AG09309 (cell line): ENCODE measurements at regions not wholly inside any gene's neighbourhood (a gene's known extent, or its start where the extent isn't known, plus 50 kb on each side); places are given as distances from the start of the nearest gene placed in this dataset.

Experiments used
- DNase-seq: peaks from one replicate; pipeline ENCODE4 v3.0.0-alpha.2; 2010; ENCODE audit warnings: low read depth
- H3K4me3 ChIP-seq: 2 replicates; pipeline ENCODE4 v1.5.1; 2011; ENCODE audit warnings: mild to moderate bottlenecking, low read depth, low read length, moderate library complexity; ENCODE audit not compliant: control insufficient read depth
- CTCF ChIP-seq: IDR thresholded peaks from 2 replicates; pipeline ENCODE4 v1.5.1; 2011; ENCODE audit warnings: mild to moderate bottlenecking, low read depth, low read length, inconsistent platforms; ENCODE audit not compliant: insufficient read depth, control insufficient read depth; ENCODE audit errors: missing control alignments

GRCh38 chr2:2939078-2939795 is 438.4 kb downstream of the EIPR1 start:
- no peak for TF ChIP-seq CTCF
- H3K4me3 ChIP-seq: no peak overlapping the region
- DNase-seq: no peak

GRCh38 chr2:2938481-2938880 is 439.1 kb downstream of the EIPR1 start:
- no peak for DNase-seq

GRCh38 chr2:2935445-2936149 is 442.0 kb downstream of the EIPR1 start:
- TF ChIP-seq CTCF: no peak
- no peak for DNase-seq

More at GRCh38 chr2:2938481-2938880, 439.1 kb downstream of the EIPR1 start:
- H3K4me3 ChIP-seq: no peak overlapping the region
- TF ChIP-seq CTCF: no peak

GRCh38 chr2:2933426-2933825 is 444.2 kb downstream of the EIPR1 start:
- H3K4me3 ChIP-seq: no peak overlapping the region
- no peak for DNase-seq
- no peak for TF ChIP-seq CTCF

More at GRCh38 chr2:2935445-2936149, 442.0 kb downstream of the EIPR1 start:
- H3K4me3 ChIP-seq: no peak overlapping the region

GRCh38 chr2:2932692-2933305 is 444.8 kb downstream of the EIPR1 start:
- no peak for TF ChIP-seq CTCF
- DNase-seq: no peak

GRCh38 chr2:2932189-2932588 is 445.4 kb downstream of the EIPR1 start:
- DNase-seq: no peak
- no peak for TF ChIP-seq CTCF
- no peak overlapping the region for H3K4me3 ChIP-seq

More at GRCh38 chr2:2932692-2933305, 444.8 kb downstream of the EIPR1 start:
- no peak overlapping the region for H3K4me3 ChIP-seq
